T-helper 2 cell (primary cell): ENCODE measurements at regions not wholly inside any gene's neighbourhood (a gene's known extent, or its start where the extent isn't known, plus 50 kb on each side); places are given as distances from the start of the nearest gene placed in this dataset.

Source experiments
- DNase-seq, 5 experiments: peaks; one replicate each; pipeline versions ENCODE4 v3.0.0 to v3.0.0-alpha.2; 2012 to 2022

DNA sequence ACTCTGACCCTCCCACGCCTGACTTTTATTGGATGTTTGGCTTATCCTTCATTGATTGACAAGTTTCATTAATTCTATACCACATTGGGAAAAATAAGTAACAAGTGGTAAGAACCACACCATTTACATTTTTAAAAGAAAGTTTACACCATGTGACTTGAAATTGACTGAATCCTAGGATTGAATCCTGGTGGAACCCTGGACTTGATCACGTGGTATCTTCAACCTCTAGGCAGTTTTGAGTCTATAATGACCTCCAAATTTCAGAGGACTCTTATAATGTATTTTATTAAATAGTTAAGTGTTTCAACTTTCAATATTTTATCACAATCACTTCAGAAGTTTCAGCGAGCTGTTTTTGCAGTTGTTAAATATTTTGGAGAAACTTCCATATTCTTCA lies 172.0 kb downstream of the SLC6A15 start:
- DNase-seq = no peak

DNA sequence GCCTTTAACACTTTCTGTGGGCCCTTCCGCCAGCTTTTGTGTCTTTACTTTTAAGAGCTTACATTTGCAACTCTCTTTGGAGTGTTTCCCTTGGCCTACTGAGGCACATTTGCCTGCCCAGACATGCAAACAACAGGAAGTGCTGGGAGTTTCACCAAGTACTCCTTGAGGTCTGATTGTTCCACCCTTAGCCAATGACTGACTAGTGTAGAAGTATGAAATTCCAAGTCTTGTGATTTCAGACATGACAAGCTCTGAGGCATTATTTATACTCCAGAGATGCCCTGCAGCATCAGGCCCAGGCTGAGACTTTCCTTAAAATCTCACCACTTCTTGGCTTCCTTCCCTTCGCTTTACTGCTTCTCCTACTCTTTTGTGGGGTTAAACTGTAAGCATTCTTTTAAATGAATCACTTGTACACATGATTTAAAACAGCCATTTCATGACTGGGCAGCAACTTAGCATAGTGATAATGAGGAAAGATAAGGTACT lies 174.1 kb downstream of the SLC6A15 start:
- DNase-seq = no peak

GRCh38 chr12:84732828-84733340 lies 179.7 kb downstream of the SLC6A15 start:
- no peak for DNase-seq

- no peak for DNase-seq
Measured at GRCh38 chr12:84730561-84731162, 181.9 kb downstream of the SLC6A15 start.

DNA sequence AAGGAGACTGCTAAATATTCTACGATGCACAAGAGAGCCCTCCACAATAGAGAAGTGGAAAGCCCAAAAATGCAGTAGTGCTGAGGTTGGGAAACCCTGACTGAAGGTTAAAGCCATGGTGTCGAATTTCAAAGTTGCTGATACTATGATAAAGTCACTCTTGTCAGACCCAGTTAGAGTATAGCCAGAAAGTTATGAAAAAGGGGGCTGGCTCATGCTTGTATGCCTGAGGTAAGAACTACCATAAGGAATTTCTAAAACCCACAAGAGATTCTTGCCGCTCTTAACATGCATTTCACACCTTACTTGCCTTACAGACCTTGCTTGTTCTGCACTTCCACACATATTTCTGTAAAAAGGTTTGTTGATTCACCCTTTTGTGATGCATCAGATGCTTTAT lies 184.6 kb downstream of the SLC6A15 start:
- DNase-seq = no peak

DNA sequence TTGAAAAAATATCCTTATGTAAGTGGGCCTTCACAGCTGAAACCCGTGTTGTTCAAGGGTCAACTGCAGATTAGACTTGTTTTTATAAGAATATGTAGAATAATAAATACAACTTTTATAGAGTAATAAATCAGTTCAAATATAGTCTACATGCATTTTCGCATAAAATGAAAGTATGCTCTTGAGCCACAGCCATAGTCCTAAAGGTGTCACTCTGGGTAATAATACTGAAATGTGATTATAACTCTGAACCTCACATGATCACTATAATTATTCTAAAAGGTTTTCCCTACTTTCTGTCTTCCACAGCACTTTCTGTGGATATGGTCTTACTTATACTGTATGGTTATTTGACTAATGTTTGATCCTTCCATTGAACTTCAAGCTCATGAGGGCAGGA lies 185.8 kb downstream of the SLC6A15 start:
- no peak for DNase-seq

DNA sequence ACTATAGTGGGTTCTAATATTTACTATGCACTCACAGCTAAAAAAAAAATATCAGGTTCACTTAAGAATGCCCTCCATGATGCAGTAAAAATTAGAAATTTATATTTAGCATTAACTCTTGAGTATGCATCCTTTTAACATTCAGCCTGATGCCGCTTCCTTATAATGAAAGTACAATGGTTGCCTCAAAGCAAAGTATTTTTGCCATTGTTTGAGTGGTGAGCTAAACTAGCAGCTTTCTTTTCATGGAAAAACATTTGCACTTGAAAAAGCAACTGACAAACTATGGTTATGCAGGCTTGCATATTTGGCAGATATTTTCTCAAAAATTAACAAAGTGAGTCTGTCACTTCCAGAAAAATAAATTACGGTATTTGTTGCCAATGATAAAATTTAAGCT lies 188.6 kb downstream of the SLC6A15 start:
- no peak for DNase-seq

DNA sequence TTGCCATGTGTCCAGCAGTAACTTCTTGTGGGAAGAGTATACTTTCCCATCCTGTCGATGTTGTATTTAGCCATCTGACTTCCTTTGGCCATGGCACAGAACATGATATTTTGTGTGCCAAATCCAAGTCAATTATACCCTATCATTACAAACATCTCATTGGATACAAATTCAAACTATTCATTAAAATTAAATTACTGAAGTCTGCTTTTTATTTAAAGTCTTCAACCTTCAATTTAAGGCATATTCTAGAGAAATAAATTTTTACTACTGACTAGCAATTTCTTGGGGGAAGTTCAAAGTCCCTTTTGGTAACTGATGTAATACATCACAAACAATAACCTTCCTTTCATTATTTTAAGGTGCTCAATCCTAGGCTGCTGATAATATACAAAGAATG lies 192.6 kb downstream of the SLC6A15 start:
- DNase-seq = no peak

- no peak for DNase-seq
Measured at GRCh38 chr12:84718906-84719305, 193.7 kb downstream of the SLC6A15 start.

DNA sequence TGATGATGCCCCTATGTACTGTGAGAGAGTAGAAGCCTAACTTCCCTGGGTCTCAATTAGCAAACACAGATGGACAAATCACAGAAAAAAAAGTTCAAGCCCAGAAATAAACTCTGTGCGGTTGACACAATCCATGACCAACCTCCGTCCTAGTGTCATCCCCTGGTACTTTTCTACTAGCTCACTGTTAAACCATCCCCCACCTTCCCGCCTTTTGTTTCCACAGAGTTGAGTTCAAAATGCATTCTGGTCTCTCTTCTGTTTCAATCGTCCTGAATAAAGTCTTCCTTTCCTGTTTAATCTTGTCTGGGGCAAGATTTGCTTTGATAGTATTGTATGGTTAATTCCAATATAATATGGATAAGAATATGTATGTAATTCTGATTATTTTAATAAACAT lies 199.9 kb downstream of the SLC6A15 start:
- DNase-seq = no peak

DNA sequence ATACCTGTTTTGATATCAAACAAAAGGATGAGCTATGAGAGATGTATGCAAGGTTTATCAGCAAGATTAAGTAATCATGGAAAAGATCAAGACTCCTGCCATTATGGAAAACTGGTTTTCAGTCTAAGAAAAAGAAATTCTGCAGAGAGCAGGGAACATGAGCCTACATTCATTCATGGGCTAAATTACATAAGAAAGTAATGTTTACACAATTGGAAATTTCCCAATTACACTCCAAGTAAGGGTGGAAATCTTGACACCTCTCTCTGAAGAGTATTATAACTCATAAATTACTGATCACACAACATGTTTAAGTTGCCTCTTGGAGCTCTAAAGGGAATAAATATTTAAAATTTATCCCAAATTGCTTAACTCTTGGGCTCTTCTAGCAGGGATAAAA lies 206.2 kb downstream of the SLC6A15 start:
- DNase-seq = no peak

GRCh38 chr12:84704856-84705255 lies 207.7 kb downstream of the SLC6A15 start:
- no peak for DNase-seq

- DNase-seq = peak in 1 of 5 experiments; percentile 13
Measured at GRCh38 chr12:84702001-84702400, 210.6 kb downstream of the SLC6A15 start.

DNA sequence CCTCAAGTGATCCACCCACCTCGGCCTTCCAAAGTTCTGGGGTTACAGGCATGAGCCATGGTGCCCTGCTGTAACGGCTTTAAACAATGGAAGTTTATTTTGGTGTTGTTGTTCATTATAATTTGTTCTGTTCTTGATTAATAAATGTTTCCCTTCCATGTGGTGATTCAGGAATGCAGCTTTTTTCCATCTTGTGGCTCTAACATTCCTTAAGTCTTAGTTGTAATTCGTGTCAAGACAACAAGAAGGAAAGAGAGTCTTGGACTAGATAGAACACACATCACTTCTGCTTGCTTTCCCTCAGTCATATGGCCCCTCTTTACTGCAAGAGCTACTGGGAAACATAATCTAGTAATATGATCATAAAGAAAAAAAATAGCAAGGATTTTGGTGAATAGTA lies 211.6 kb downstream of the SLC6A15 start:
- DNase-seq = no peak

- DNase-seq = no peak
Measured at GRCh38 chr12:84698576-84699333, 213.8 kb downstream of the SLC6A15 start.

DNA sequence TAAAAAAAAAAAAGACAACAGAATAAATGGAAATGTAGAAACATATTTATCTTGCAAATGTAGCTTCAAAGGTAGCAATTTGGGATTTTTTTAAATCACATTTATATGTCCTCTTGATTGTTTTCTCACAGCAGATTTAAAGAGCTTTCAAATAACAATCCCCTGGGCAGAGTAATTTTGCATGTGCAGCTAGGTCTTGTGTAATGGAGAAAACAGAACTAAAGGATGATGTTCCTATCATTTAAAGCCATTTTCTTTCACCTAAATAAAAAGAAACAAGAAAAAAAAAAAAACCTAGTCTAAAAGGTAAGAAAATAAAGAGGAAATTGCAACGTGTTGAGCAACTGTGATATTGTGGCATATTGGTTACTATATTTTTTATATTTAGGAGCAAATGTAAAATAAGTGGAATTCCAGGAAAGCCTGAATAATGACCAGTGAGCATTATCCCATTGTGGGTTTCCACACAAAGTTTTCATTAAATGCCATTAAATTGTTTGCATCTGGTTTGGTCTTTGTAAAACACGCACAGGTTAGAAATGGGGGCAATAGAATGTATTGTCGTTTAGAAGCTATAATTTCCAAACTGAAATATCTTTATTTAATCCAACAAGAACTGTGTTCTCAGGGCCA lies 215.6 kb downstream of the SLC6A15 start:
- DNase-seq = no peak

GRCh38 chr12:84696281-84696680 lies 216.3 kb downstream of the SLC6A15 start:
- DNase-seq = no peak

DNA sequence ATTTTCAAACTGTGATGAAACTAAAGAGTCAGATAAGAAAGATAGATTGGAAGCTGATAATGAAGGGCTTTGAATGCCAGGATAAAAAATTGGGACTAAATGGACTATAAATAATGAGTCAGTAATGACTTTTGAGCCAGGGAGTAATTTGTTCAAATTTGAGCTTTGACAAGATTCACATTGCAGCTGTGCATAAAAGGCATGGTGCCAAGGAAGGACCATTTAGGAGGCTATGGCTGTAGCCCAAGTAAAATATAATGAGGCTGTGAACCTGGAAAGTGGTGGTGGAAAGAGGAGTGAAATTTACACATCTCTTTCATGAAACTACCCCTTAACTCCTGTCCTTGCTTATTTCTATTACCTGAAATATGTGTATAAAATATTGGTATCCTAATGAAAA lies 218.5 kb downstream of the SLC6A15 start:
- DNase-seq = no peak

DNA sequence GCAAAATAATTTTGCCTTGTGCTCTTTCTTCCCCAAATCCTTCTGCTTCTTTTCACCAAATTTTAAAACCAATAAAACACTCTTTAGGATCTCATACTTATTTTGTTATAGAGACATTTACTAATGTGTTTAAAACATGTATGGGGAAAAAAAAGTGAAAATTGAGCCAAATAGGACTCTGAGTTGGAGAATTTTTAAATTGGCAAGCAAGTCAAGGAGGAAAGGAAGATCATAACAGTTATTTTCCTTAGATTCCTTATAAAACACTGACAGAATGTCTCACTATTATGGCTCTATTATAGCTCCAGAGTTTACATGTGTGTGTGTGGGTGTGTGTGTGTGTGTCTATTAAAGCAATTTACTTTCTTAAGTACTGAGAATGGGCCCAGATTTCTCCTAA lies 220.5 kb downstream of the SLC6A15 start:
- DNase-seq = no peak

- DNase-seq = no peak
Measured at GRCh38 chr12:84691266-84691665, 221.3 kb downstream of the SLC6A15 start.

DNA sequence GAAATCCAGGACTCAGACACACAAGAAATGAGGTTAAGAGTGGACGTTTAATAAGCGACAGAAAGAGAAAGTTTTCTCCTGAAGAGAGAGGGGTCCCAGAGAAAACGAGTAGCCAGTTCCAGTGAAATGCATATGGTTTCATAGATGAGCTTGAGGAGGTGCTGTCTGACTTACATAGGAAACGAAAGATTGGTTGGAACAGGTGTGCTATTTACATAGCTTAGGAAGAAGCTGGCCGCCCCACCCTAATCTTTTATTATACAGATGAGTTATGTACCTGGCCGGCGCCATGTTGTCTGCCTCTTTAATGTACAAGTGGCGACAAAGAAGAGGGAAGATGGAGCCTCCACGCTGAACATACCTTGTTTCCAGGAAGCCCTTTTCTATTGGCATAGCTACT lies 223.0 kb downstream of the SLC6A15 start:
- no peak for DNase-seq

- no peak for DNase-seq
Measured at GRCh38 chr12:84685379-84685778, 227.2 kb downstream of the SLC6A15 start.

GRCh38 chr12:84676787-84677186 lies 235.8 kb downstream of the SLC6A15 start:
- DNase-seq = no peak

DNA sequence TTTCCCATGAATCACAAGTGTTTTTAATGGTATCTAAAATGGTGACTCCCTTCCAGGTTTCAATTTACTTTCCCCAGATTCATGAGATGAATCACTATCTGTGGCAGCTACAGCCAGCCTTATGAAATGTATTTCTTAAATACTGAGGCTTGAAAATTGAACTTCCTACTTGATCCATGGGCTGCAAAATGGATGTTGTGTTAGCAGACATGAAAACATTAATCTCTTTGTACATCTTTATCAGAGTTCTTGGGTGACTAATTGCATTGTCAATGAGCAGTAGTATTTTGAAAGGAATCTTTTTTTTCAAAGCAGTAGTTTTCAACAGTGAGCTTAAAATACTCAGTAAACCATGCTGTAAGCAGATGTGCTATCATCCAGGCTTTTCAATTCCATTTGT lies 250.8 kb downstream of the SLC6A15 start:
- no peak for DNase-seq
